ENCODE measurements at regions not wholly inside any gene's neighbourhood (a gene's known extent, or its start where the extent isn't known, plus 50 kb on each side); places are given as distances from the start of the nearest gene placed in this dataset.

DNA sequence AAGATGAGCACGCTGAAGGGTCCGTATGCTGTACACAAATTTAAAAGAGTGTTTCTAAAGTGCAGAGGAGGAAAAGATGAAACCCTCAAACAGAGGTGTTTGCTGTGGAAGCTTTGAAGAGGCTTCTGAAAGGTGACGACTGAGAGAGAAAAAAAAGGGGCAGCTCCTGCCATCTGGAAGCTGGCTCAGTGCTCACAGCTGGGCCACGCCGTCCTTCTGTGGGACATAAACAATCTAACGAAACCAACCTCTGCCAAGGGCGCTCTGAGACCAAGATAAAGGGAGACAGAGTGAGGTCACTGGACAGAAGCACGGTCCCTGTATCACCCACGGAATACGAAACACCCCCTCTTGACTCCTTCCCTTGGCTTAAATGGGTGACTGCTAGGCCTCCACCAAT lies 96.3 kb upstream of the SLC6A6 start:
- DNase-seq (ENCODE audit: low read depth), result no peak
- H3K4me3 ChIP-seq (ENCODE audit: low read depth, low read length), result no peak overlapping the region
- no peak for FAIRE-seq
- no peaks in the 10 kb centered on the region for H3K36me3 ChIP-seq (ENCODE audit: control insufficient read depth, insufficient read depth, low read length)
- TF ChIP-seq CTCF (IDR thresholded peaks at IDR 0.05; ENCODE audit: insufficient read depth, low read length, severe bottlenecking), result no peak
- H3K27me3 ChIP-seq (ENCODE audit: control insufficient read depth, insufficient read depth, low read length), result peaks cover 9% of the 10 kb centered on the region

- DNase-seq (ENCODE audit: low read depth), result no peak
These were observed 94.6 kb upstream of the SLC6A6 start for GRCh38 chr3:14307656-14308302.

DNA sequence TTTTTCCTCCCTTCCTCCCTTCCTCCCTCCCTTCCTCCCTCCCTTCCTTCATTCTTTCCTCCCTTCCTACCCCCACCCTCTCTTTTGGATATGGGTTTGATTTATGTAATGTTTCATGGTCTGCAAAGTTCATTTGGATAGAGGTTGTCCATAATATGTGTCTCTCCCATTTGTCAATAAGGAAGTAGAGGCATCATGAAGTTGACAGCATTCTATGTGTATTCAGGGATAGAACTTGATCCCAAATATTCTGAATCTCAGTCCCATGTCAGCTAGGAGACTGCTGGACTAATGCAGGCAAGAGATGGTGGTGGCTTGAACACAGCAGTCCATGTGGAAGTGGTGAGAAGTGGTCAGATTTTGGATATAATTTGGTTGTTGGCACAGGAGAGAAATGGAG lies 90.7 kb upstream of the SLC6A6 start:
- FAIRE-seq (no peak), DNase-seq (ENCODE audit: low read depth) (no peak)
- no peak for TF ChIP-seq CTCF (IDR thresholded peaks at IDR 0.05; ENCODE audit: insufficient read depth, low read length, severe bottlenecking)
- Histone ChIP-seq H3K4me3 (ENCODE audit: low read depth, low read length) (no peak overlapping the region), H3K36me3 (ENCODE audit: control insufficient read depth, insufficient read depth, low read length) (no peaks in the 10 kb centered on the region), H3K27me3 (ENCODE audit: control insufficient read depth, insufficient read depth, low read length) (peaks cover 11% of the 10 kb centered on the region)

More at GRCh38 chr3:14307656-14308302, 94.6 kb upstream of the SLC6A6 start:
- peaks cover 15% of the 10 kb centered on the region for H3K27me3 ChIP-seq (ENCODE audit: control insufficient read depth, insufficient read depth, low read length)
- no peak for TF ChIP-seq CTCF (IDR thresholded peaks at IDR 0.05; ENCODE audit: insufficient read depth, low read length, severe bottlenecking)
- no peaks in the 10 kb centered on the region for H3K36me3 ChIP-seq (ENCODE audit: control insufficient read depth, insufficient read depth, low read length)
- no peak overlapping the region for H3K4me3 ChIP-seq (ENCODE audit: low read depth, low read length)
- FAIRE-seq, result no peak

GRCh38 chr3:14312375-14312774 lies 90.0 kb upstream of the SLC6A6 start:
- FAIRE-seq (peak; percentile 28), DNase-seq (ENCODE audit: low read depth) (no peak)
- Histone ChIP-seq H3K4me3 (ENCODE audit: low read depth, low read length) (no peak overlapping the region), H3K27me3 (ENCODE audit: control insufficient read depth, insufficient read depth, low read length) (peaks cover 11% of the 10 kb centered on the region), H3K36me3 (ENCODE audit: control insufficient read depth, insufficient read depth, low read length) (no peaks in the 10 kb centered on the region)
- TF ChIP-seq CTCF (IDR thresholded peaks at IDR 0.05; ENCODE audit: insufficient read depth, low read length, severe bottlenecking), result peak; percentile 30

DNA sequence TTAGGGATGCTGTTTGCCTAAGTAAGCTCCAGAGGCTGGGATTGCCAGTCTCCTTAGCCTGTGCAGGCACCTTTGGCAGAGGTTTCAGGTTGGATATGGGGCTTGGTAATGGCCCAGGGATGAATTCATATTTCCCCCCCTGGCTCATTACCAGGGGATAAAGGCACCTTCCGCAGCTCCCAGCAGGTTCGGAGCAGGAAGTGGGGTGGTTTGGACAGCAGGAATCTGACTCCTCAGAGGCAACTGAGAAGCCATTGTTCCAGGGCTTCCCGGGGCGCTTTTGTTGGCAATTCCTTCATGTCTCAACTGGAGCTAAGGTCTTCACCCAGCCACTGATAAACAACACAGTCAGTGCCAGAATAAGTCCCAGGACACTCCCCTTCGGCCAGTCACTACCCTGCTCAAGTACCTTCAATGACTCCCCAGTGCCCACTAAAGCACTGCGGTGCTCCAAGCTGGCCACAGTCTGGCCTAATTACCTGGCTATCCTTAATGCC lies 85.3 kb upstream of the SLC6A6 start:
- H3K27me3 ChIP-seq (ENCODE audit: control insufficient read depth, insufficient read depth, low read length), result peaks cover 5% of the 10 kb centered on the region
- DNase-seq (ENCODE audit: low read depth) (peak; percentile 48), FAIRE-seq (no peak)
- no peak overlapping the region for H3K4me3 ChIP-seq (ENCODE audit: low read depth, low read length)
- no peaks in the 10 kb centered on the region for H3K36me3 ChIP-seq (ENCODE audit: control insufficient read depth, insufficient read depth, low read length)
- no peak for TF ChIP-seq CTCF (IDR thresholded peaks at IDR 0.05; ENCODE audit: insufficient read depth, low read length, severe bottlenecking)

- DNase-seq (ENCODE audit: low read depth) (no peak), FAIRE-seq (no peak)
- H3K27me3 ChIP-seq (ENCODE audit: control insufficient read depth, insufficient read depth, low read length), result no peaks in the 10 kb centered on the region
- no peaks in the 10 kb centered on the region for H3K36me3 ChIP-seq (ENCODE audit: control insufficient read depth, insufficient read depth, low read length)
- H3K4me3 ChIP-seq (ENCODE audit: low read depth, low read length), result no peak overlapping the region
- no peak for TF ChIP-seq CTCF (IDR thresholded peaks at IDR 0.05; ENCODE audit: insufficient read depth, low read length, severe bottlenecking)
These were observed 83.8 kb upstream of the SLC6A6 start for GRCh38 chr3:14318646-14319045.
